H1 (cell line): ENCODE measurements at regions not wholly inside any gene's neighbourhood (a gene's known extent, or its start where the extent isn't known, plus 50 kb on each side); places are given as distances from the start of the nearest gene placed in this dataset.

Experiments used
- ATF3 ChIP-seq: IDR thresholded peaks from 2 replicates; pipeline ENCODE4 v1.6.1; 2011; ENCODE audit warnings: low read depth, mild to moderate bottlenecking, low read length; ENCODE audit not compliant: insufficient read depth
- BRCA1 ChIP-seq: IDR thresholded peaks from 2 replicates; pipeline ENCODE4 v1.6.1; 2012; ENCODE audit warnings: low read depth, low read length, improper control_type of control experiment
- CTCF ChIP-seq, 3 experiments: IDR thresholded peaks; 1 replicate in 2 of 3; 2 replicates in 1 of 3; pipeline versions ENCODE4 v1.5.1 to v1.6.1; 2011; ENCODE audit warnings: low read length in 3 of 3, mild to moderate bottlenecking in 3 of 3, inconsistent platforms in 2 of 3, low read depth in 1 of 3, moderate library complexity in 1 of 3; ENCODE audit not compliant: insufficient read depth in 1 of 3; ENCODE audit errors: control extremely low read depth in 1 of 3
- EP300 ChIP-seq, 2 experiments: IDR thresholded peaks; 1 replicate in 1 of 2; 2 replicates in 1 of 2; pipeline ENCODE4 v1.6.1; 2011 to 2012; ENCODE audit warnings: low read depth in 2 of 2, low read length in 2 of 2, mild to moderate bottlenecking in 2 of 2, borderline replicate concordance in 1 of 2, inconsistent platforms in 1 of 2, moderate library complexity in 1 of 2
- FOSL1 ChIP-seq: IDR thresholded peaks from 2 replicates; pipeline ENCODE4 v1.6.1; 2011; ENCODE audit warnings: mild to moderate bottlenecking, low read depth, low read length, moderate library complexity; ENCODE audit not compliant: insufficient read depth
- JUN ChIP-seq: IDR thresholded peaks from 2 replicates; pipeline ENCODE4 v1.6.1; 2011; ENCODE audit warnings: low read depth, mild to moderate bottlenecking, improper control_type of control experiment, low read length
- KDM1A ChIP-seq: fragments of 200-600, 300-600 bp; sonication (generic); IDR thresholded peaks from 2 replicates; pipeline ENCODE4 v1.7.1; 2016; ENCODE audit warnings: mild to moderate bottlenecking, low read length, borderline replicate concordance
- POLR2A ChIP-seq, 2 experiments: IDR thresholded peaks; 1 replicate in 1 of 2; 2 replicates in 1 of 2; pipeline ENCODE4 v1.6.1; 2011; ENCODE audit warnings: low read depth in 2 of 2, low read length in 2 of 2, mild to moderate bottlenecking in 2 of 2; ENCODE audit errors: control extremely low read depth in 1 of 2
- POLR2AphosphoS5 ChIP-seq: IDR thresholded peaks from 2 replicates; pipeline ENCODE4 v1.6.1; 2011; ENCODE audit warnings: low read depth, low read length
- RFX5 ChIP-seq: IDR thresholded peaks from 2 replicates; pipeline ENCODE4 v1.6.1; 2011; ENCODE audit warnings: low read depth, low read length, improper control_type of control experiment, borderline replicate concordance
- SIN3A ChIP-seq, 2 experiments: IDR thresholded peaks in 1 of 2; conservative IDR thresholded peaks in 1 of 2; 2 replicates each; pipeline ENCODE4 v1.6.1; 2011 to 2012; ENCODE audit warnings: low read length in 2 of 2, improper control_type of control experiment in 1 of 2, low read depth in 1 of 2, mild to moderate bottlenecking in 1 of 2
- SRF ChIP-seq: IDR thresholded peaks from 2 replicates; pipeline ENCODE4 v1.6.1; 2011; ENCODE audit warnings: mild to moderate bottlenecking, low read depth, low read length, moderate library complexity
- YY1 ChIP-seq: IDR thresholded peaks from 2 replicates; pipeline ENCODE4 v1.6.1; 2011; ENCODE audit warnings: low read depth, mild to moderate bottlenecking, low read length
- ZNF274 ChIP-seq: IDR thresholded peaks from 2 replicates; pipeline ENCODE4 v1.7.0; 2012; ENCODE audit warnings: low read length, borderline replicate concordance; ENCODE audit errors: extremely low read depth

DNA sequence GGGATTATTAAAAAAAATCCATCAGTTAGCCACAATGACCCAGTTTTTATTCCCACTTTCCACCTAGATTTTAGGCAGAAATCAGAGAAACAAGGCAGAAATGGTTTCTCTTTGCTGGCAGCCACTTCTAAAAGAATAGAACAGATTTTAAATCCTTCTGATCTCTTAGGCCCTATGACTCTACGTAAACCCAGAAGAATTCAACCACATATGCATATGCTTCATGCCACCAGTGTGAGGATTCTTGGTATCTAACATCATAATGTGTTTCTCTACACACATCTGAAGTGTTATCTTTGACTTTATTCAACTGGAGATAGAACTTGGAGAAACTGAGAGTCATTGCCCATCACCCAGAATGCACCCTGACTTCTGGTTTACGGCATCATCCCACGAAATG is 128.7 kb upstream of the TANK start:
- no peak for TF ChIP-seq CTCF (IDR thresholded peaks at IDR 0.05; ENCODE audit: control extremely low read depth in 1 of 3, insufficient read depth in 1 of 3, low read depth in 1 of 3, low read length in 3 of 3)
- no peak for TF ChIP-seq SIN3A (conservative IDR thresholded peaks at IDR 0.05 in 1 of 2, IDR thresholded peaks at IDR 0.05 in 1 of 2; ENCODE audit: low read depth in 1 of 2, low read length in 2 of 2)
- TF ChIP-seq EP300 (IDR thresholded peaks at IDR 0.05; ENCODE audit: borderline replicate concordance in 1 of 2, low read depth in 2 of 2, low read length in 2 of 2) = no peak
- no peak for TF ChIP-seq POLR2AphosphoS5
- TF ChIP-seq RFX5 = no peak
- no peak for TF ChIP-seq ZNF274
- no peak for TF ChIP-seq ATF3
- no peak for TF ChIP-seq KDM1A
- TF ChIP-seq BRCA1 = no peak
- no peak for TF ChIP-seq YY1
- TF ChIP-seq FOSL1 = no peak
- TF ChIP-seq POLR2A (IDR thresholded peaks at IDR 0.05; ENCODE audit: control extremely low read depth in 1 of 2, low read depth in 2 of 2, low read length in 2 of 2) = no peak
- TF ChIP-seq JUN = no peak
- no peak for TF ChIP-seq SRF
